GDM1 (cell line): ENCODE measurements at regions not wholly inside any gene's neighbourhood (a gene's known extent, or its start where the extent isn't known, plus 50 kb on each side); places are given as distances from the start of the nearest gene placed in this dataset.

ENCODE experiments used
- DNase-seq: peaks from one replicate; lab custom pipeline; 2025; lab: John Stamatoyannopoulos, UW

- DNase-seq, result no peak
Measured at GRCh38 chr6:95780037-95780436, 202.7 kb downstream of the MANEA start.

DNA sequence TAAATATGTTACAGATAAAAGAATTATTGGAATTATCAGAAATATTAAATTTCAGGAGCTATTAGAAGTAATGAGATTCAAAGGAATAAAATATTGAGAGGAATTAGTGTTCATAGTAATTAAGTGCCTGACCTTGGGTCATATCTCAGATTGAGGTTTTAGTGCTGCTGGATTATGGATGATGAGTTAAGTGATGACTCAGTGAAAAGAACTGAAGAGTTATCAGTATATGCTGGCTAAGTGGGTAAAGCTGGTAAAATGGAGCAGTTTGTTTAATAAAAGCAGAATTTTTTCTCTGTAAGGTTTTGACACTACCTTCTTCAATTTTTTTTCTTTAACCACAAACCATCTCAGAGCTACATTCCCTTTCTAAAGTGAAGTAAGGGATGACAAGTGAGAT lies 206.7 kb downstream of the MANEA start:
- DNase-seq, result no peak

DNA sequence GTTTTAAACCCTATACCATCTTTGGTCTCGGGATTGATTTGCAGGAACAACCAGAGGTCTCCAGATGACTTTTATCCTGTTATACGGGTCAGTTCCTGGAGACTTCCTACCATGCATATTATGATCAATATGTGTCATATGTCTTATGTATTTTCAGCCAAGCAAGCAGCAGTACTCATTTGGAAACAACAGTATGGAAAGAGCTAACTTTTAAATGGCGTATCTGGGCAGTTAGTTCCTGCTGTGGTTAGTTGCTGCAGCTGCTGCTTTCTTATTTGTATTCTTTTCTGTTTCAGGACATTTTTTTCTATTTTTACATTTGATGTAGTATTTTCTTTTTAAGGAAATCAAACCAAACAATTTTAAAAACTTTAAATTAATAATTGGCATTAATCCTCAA lies 207.5 kb downstream of the MANEA start:
- no peak for DNase-seq

DNA sequence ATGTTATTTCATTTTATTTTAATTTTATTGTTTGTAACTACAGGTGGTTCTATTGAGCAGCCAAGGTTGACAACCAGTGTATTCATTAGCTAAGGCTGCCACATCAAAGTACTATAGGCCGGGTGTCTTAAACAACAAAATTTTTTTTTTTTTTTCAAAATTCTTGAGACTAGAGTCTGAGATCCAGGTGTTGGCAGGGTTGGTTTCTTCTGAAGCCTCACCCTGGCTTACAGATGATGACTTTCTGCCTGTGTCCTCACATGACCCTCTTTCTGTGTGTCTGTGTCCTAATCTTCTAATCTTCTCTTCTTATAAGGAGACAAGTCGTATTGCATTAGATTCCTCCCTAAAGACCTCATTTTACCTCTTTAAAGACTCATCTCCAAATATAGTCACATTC lies 208.4 kb downstream of the MANEA start:
- DNase-seq, result no peak

- DNase-seq, result no peak
Measured at GRCh38 chr6:95786802-95787201, 209.5 kb downstream of the MANEA start.

GRCh38 chr6:95790787-95791186 lies 213.5 kb downstream of the MANEA start:
- no peak for DNase-seq

DNA sequence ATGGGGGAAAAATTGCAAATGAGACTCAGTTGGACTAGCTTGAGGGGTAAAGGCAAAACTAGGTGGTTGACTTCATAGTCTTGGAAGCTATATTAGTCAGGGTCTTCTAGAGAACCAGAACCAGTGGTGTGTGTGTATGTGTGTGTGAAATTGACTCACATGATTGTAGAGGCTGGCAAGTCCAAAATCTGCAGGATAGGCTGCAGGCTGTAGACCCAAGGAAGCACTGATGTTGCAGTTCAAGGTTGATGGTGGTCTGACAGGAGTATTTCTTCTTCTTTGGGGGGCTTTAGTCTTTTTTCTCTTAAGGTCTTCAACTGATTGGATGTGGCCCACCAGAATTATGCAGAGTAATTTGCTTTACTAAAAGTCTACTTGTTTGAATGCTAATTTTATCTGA lies 217.4 kb downstream of the MANEA start:
- no peak for DNase-seq

- no peak for DNase-seq
Measured at GRCh38 chr6:95795927-95796326, 218.6 kb downstream of the MANEA start.

DNA sequence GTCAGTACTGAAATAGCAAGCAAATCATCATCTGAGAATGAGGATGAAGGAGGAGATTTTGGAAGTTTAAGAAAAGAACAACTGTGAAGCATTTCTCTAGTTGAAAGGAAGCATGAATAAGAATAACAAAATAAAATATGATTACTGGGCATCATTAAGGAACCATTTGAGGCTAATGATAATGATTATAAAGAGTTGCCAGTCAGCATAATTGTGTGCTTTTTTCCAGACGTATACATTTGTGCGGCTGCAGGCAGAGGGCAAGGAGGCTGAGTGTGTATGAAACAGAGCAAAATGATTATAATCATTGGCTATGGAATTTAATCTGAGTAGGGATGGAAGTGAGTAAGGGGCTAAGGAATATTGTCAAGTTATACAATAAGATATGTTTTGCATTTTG lies 218.7 kb upstream of the FUT9 start:
- no peak for DNase-seq

GRCh38 chr6:95802978-95803377 lies 212.8 kb upstream of the FUT9 start:
- no peak for DNase-seq

DNA sequence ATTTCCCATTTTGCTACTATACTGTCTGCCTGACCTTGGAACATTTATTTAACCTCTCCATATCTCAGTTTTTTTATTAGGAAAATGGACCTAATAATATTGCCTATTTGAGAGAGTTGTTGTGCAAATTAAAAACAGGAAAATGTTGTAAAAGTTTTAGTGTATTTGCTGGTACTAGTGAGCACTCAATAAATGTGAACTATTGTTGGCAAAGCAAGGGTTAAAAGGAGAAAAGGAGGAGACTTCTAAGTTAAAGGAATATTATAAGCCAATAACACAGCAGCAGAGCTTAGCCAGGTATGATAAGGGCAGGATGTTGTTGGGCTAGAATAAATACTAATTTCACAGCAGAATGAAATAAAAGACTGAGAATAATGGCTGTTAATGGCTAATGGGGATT lies 211.9 kb upstream of the FUT9 start:
- DNase-seq, result no peak

- DNase-seq, result no peak
Measured at GRCh38 chr6:95804847-95805541, 210.8 kb upstream of the FUT9 start.

- DNase-seq, result no peak
Measured at GRCh38 chr6:95805699-95806098, 210.1 kb upstream of the FUT9 start.

GRCh38 chr6:95815389-95816056 lies 200.3 kb upstream of the FUT9 start:
- peak; percentile 2 for DNase-seq

DNA sequence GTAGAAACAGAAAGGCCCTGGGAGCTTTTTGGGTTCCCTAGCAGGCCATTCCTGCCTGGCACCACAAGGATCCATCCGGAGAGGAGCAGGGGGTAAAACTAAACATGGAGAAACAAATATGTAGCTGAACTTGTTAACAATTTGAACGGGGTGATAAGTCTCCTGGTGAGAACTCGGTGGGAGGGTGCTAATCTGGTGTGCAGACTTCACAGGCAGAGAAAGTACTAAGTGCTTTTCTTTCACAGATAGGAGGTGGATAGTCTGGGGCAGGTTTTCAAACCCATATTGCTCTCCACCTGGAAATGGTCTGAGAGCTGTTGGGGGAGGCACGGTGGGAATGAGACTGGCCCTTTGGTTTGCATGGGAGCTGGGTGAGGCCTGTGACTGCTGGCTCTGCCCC lies 196.3 kb upstream of the FUT9 start:
- no peak for DNase-seq

- DNase-seq, result no peak
Measured at GRCh38 chr6:95819939-95820338, 195.8 kb upstream of the FUT9 start.

DNA sequence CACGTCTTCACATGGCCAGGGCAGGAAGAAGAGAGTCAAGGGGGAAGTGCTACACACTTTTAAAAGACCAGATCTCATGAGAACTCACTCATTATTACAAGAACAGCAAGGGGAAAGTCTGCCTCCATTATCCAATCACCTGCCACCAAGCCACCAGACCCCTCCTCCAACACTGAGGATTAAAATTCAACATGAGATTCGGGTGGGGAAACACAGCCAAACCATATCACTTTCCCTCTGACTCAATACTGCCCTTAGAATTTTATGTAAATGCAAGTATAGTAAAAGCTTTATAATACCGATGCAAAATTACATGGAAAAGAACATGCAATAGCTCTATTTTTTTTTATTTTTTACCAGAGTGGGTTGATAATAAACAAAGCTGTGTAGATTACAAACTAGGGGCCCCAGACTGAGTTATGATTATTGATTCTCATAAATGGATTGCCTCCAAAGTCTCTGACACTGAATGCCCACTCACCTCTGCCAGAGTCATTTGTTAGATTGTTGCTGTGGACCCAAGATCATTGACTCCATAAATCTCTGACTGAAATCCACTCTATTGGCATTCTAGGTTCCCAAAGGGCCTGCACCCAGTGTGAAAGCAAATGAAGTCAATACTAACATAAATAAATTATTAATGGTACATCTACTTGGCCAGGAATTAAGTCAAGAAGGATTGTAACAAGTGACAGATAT lies 184.8 kb upstream of the FUT9 start:
- no peak for DNase-seq

DNA sequence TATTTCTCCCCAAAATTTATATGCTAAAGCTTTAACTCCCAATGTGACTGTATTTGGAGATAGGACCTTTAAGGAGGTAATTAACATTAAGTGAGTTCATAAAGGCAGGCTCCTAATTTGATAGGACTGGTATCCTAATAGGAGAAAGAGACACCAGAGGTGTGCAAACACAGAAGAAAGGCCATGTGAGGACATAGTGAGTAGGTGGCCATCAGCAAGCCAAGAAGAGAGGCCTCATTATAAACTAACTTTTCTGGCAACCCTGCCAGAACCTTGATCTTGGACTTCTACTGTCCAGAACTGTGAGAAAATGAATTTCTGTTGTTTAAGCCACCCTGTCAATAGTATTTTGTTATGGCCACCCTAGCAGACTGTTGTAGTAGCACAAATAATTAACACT lies 177.9 kb upstream of the FUT9 start:
- DNase-seq, result no peak

DNA sequence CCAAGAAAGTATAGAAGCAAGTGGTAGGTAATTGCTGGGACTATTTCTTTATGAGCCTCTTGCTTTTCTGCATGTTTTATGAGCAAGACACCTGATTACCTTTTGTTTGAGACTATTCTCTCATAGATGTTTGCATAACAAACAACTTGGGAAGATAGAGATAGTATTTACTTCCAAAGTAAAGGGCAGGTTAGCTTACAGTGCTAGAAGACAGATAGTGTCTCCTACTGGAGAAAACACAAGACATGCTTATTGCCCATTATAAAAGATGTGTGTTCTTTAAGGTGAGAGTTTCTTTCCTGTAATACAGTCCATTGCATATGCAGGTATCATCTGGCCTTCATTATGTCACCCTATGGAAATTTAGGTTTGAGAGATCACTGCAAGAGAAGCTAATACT lies 174.2 kb upstream of the FUT9 start:
- DNase-seq, result no peak

GRCh38 chr6:95846652-95847051 lies 169.1 kb upstream of the FUT9 start:
- DNase-seq, result no peak

GRCh38 chr6:95847061-95847460 lies 168.7 kb upstream of the FUT9 start:
- no peak for DNase-seq

GRCh38 chr6:95848717-95849116 lies 167.1 kb upstream of the FUT9 start:
- DNase-seq, result no peak

GRCh38 chr6:95856876-95857364 lies 158.9 kb upstream of the FUT9 start:
- no peak for DNase-seq
